HepG2 (cell line): ENCODE measurements at regions not wholly inside any gene's neighbourhood (a gene's known extent, or its start where the extent isn't known, plus 50 kb on each side); places are given as distances from the start of the nearest gene placed in this dataset.

Experiments used
- ATAC-seq: fragments of 200-7000 bp; cut with Tn5 transposase; 3 replicates; pipeline ENCODE4 v1.9.1; 2020; ENCODE audit warnings: mild to moderate bottlenecking, moderate library complexity
- BruUV-seq: library from RNA; stranded (reverse); fragments of 400-500 nt; replicated peaks from 2 replicates; lab custom pipeline; 2021; lab: Mats Ljungman, UMichigan
- CTCF ChIA-PET: fragments of 300-600 bp; formaldehyde crosslinking; extraction: SDS; loops from one replicate; lab custom pipeline; 2021; ENCODE audit warnings: low total read pairs, inconsistent platforms, low intra/inter-chr PET ratio; lab: Yijun Ruan, JAX
- POLR2A ChIA-PET: fragments of 350-600 bp; sonication (Branson Sonifier 250); formaldehyde crosslinking; loops from one replicate; lab custom pipeline; 2020; ENCODE audit warnings: antibody characterized with exemption, inconsistent platforms; lab: Yijun Ruan, JAX
- DNase-seq: peaks from one replicate; pipeline ENCODE4 v3.0.0-alpha.2; 2015; ENCODE audit warnings: low spot score
- FAIRE-seq: peaks from 3 replicates; lab custom pipeline; 2011; peaks lifted over from hg19 to GRCh38; lab: Jason Lieb, UNC
- H2AFZ ChIP-seq: one replicate; pipeline ENCODE4 v1.6.1; 2011; ENCODE audit warnings: low read length, inconsistent platforms
- H3K27ac ChIP-seq: fragments of 300-600 bp; 3 replicates; pipeline ENCODE4 v1.8.0; 2011; ENCODE audit warnings: mixed run types, mild to moderate bottlenecking, mixed read lengths, low read length, inconsistent platforms; ENCODE audit not compliant: insufficient read depth; ENCODE audit errors: extremely low read length
- H3K27me3 ChIP-seq, 2 experiments: fragments of 200-600 bp in 1 of 2; 2 replicates in 1 of 2; 3 replicates in 1 of 2; pipeline versions ENCODE4 v1.6.0 to v1.8.0; 2011; ENCODE audit warnings: low read length in 2 of 2, mild to moderate bottlenecking in 2 of 2, moderate library complexity in 2 of 2, inconsistent platforms in 1 of 2; ENCODE audit not compliant: insufficient read depth in 2 of 2, control insufficient read depth in 1 of 2
- H3K36me3 ChIP-seq, 2 experiments: fragments of 200-600 bp in 1 of 2; replicated peaks in 1 of 2; 2 replicates in 1 of 2; 3 replicates in 1 of 2; pipeline versions ENCODE4 v1.5.1 to v1.8.0; 2011; ENCODE audit warnings: low read length in 2 of 2, inconsistent platforms in 1 of 2; ENCODE audit not compliant: insufficient read depth in 2 of 2, control insufficient read depth in 1 of 2
- H3K4me1 ChIP-seq: 2 replicates; pipeline ENCODE4 v1.5.1; 2012; ENCODE audit warnings: low read length, inconsistent platforms; ENCODE audit not compliant: insufficient read depth
- H3K4me2 ChIP-seq: 2 replicates; pipeline ENCODE4 v1.6.0; 2011; ENCODE audit warnings: low read depth, low read length, inconsistent platforms
- H3K4me3 ChIP-seq, 3 experiments: fragments of 200-600 bp in 1 of 3; sonication (generic), shearing (Covaris generic) in 1 of 3; replicated peaks in 1 of 3; 2 replicates each; pipeline ENCODE4 v1.5.1; 2011 to 2016; ENCODE audit warnings: low read length in 3 of 3, inconsistent platforms in 2 of 3, low read depth in 2 of 3, mild to moderate bottlenecking in 2 of 3, control low read depth in 1 of 3, mixed read lengths in 1 of 3; ENCODE audit not compliant: insufficient read depth in 1 of 3
- H3K79me2 ChIP-seq: one replicate; pipeline ENCODE4 v1.6.1; 2011; ENCODE audit warnings: low read length, inconsistent platforms; ENCODE audit not compliant: insufficient read depth
- H3K9ac ChIP-seq: 2 replicates; pipeline ENCODE4 v1.6.0; 2011; ENCODE audit warnings: mild to moderate bottlenecking, low read depth, low read length, inconsistent platforms; ENCODE audit not compliant: insufficient read depth
- H3K9me3 ChIP-seq: 2 replicates; pipeline ENCODE4 v1.5.1; 2012; ENCODE audit warnings: mild to moderate bottlenecking, low read length
- H4K20me1 ChIP-seq: 2 replicates; pipeline ENCODE4 v1.6.0; 2011; ENCODE audit warnings: inconsistent platforms, mild to moderate bottlenecking, low read length, moderate library complexity; ENCODE audit not compliant: insufficient read depth
- AHR ChIP-seq: IDR thresholded peaks from 2 replicates; pipeline ENCODE4 v1.6.1; 2018; ENCODE audit warnings: missing genetic modification reagents, missing compliant biosample characterization
- GZF1 ChIP-seq: sonication (generic); formaldehyde crosslinking; IDR thresholded peaks from 2 replicates; pipeline ENCODE4 v1.5.1; 2020; ENCODE audit warnings: mild to moderate bottlenecking, missing genetic modification reagents
- HDAC2 ChIP-seq: sonication (generic); formaldehyde crosslinking; IDR thresholded peaks from 2 replicates; pipeline ENCODE4 v1.4.0; 2020; ENCODE audit warnings: missing genetic modification reagents
- MTA3 ChIP-seq: sonication (generic); formaldehyde crosslinking; IDR thresholded peaks from 2 replicates; pipeline ENCODE4 v1.4.0; 2020; ENCODE audit warnings: missing genetic modification reagents
- PHF20 ChIP-seq: sonication (generic); formaldehyde crosslinking; IDR thresholded peaks from 2 replicates; pipeline ENCODE4 v1.5.0; 2020; ENCODE audit warnings: mild to moderate bottlenecking, missing genetic modification reagents
- YEATS4 ChIP-seq: sonication (generic); formaldehyde crosslinking; IDR thresholded peaks from 2 replicates; pipeline ENCODE4 v1.4.0; 2020; ENCODE audit warnings: missing genetic modification reagents, borderline replicate concordance
- ZFAT ChIP-seq: sonication (generic); formaldehyde crosslinking; conservative IDR thresholded peaks from 2 replicates; pipeline ENCODE4 v1.8.1; 2023; ENCODE audit warnings: missing genetic modification reagents, inconsistent platforms
- ZKSCAN5 ChIP-seq: sonication (generic); formaldehyde crosslinking; IDR thresholded peaks from 2 replicates; pipeline ENCODE4 v1.5.1; 2020; ENCODE audit warnings: mild to moderate bottlenecking, missing genetic modification reagents
- ZMYM3 ChIP-seq: sonication (generic); formaldehyde crosslinking; IDR thresholded peaks from 2 replicates; pipeline ENCODE4 v1.5.1; 2020; ENCODE audit warnings: mild to moderate bottlenecking, missing genetic modification reagents
- ZNF138 ChIP-seq: sonication (generic); formaldehyde crosslinking; IDR thresholded peaks from 2 replicates; pipeline ENCODE4 v1.5.0; 2020; ENCODE audit warnings: mild to moderate bottlenecking, low read depth, missing genetic modification reagents
- ZNF317 ChIP-seq: sonication (generic); formaldehyde crosslinking; IDR thresholded peaks from 2 replicates; pipeline ENCODE4 v1.5.0; 2020; ENCODE audit warnings: mild to moderate bottlenecking, missing genetic modification reagents
- ZNF343 ChIP-seq: sonication (generic); formaldehyde crosslinking; IDR thresholded peaks from 2 replicates; pipeline ENCODE4 v1.4.0; 2020; ENCODE audit warnings: mild to moderate bottlenecking, missing genetic modification reagents
- ZNF468 ChIP-seq: sonication (generic); formaldehyde crosslinking; IDR thresholded peaks from 2 replicates; pipeline ENCODE4 v1.8.0; 2022; ENCODE audit warnings: mild to moderate bottlenecking, moderate library complexity, missing genetic modification reagents
- ZNF496 ChIP-seq: sonication (generic); formaldehyde crosslinking; IDR thresholded peaks from 2 replicates; pipeline ENCODE4 v1.8.1; 2023; ENCODE audit warnings: mild to moderate bottlenecking, moderate library complexity, missing genetic modification reagents; ENCODE audit not compliant: insufficient replicate concordance
- ZNF768 ChIP-seq: sonication (generic); formaldehyde crosslinking; IDR thresholded peaks from 2 replicates; pipeline ENCODE4 v1.4.0; 2020; ENCODE audit warnings: missing genetic modification reagents
- ZNF792 ChIP-seq: IDR thresholded peaks from 2 replicates; pipeline ENCODE4 v1.6.1; 2016
- WGBS: methylation state at CpG from one replicate; pipeline ENCODE4 v1.1.6; 2017; ENCODE audit warnings: low lambda C conversion rate; 5-methylcytosine and 5-hydroxymethylcytosine counted together
- in situ Hi-C: cut with HindIII; loops from 2 replicates; pipeline ENCODE4 v1.10.0; 2017; ENCODE audit warnings: low pct_unique_long_range_greater_than_20kb; ENCODE audit not compliant: extremely low pct_ligation_motif_present
- intact Hi-C: fragments of 100-400 bp; cut with micrococcal nuclease; formaldehyde crosslinking; loops from one replicate; pipeline ENCODE4 v1.10.0; 2022; ENCODE audit not compliant: unreplicated experiment
- TF ChIP-seq, protein P1 (sequence below): sonication (generic); formaldehyde crosslinking; IDR thresholded peaks from 2 replicates; pipeline ENCODE4 v1.4.0; 2020; ENCODE audit warnings: missing genetic modification reagents

DNA sequence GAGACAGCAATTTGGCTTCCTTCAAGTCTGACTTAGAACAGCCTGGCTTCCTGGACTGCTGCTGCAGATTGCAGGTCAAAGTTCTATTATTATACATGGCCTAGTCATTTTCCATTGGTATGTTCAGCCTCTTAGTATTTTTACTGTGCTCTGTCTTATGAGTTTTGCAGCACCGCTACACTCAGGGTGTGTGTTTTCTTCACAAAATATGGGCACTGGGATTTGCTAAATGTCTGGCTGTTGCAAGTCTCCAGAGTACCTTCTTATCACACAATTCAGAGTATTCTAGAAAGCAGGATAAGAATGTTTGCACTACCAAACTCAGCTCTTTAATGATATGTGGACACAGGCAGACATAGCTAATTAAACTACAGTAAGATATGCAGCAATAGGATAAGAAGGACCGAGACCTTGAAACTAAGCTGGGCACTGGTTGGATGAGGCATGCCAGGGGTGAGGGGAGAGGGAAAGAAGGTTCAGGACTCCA, 203.0 kb upstream of the PDZRN3 start:
- CTCF ChIA-PET, result no interaction called here
- Histone ChIP-seq H3K4me1 (no peaks in the 10 kb centered on the region), H2AFZ (no peak overlapping the region), H3K27me3 (no peaks in the 10 kb centered on the region), H3K4me3 (no peak overlapping the region), H3K4me2 (no peak overlapping the region), H3K27ac (no peak overlapping the region), H3K9ac (no peak overlapping the region), H3K79me2 (no peaks in the 10 kb centered on the region), H4K20me1 (no peaks in the 10 kb centered on the region), H3K36me3 (no peaks in the 10 kb centered on the region), H3K9me3 (no peaks in the 10 kb centered on the region; the same call in 1 of the 2 replicates)
- WGBS, result 38% methylated on average over 2 of the region's 2 CpGs
- no peak for FAIRE-seq
- POLR2A ChIA-PET, result no interaction called here
- DNase-seq, result no peak
- intact Hi-C loops, result no loop called here
- no TSS peak for BruUV-seq
- in situ Hi-C loops, result no loop called here
- ATAC-seq, result no peak
- TF ChIP-seq, protein P1, sequence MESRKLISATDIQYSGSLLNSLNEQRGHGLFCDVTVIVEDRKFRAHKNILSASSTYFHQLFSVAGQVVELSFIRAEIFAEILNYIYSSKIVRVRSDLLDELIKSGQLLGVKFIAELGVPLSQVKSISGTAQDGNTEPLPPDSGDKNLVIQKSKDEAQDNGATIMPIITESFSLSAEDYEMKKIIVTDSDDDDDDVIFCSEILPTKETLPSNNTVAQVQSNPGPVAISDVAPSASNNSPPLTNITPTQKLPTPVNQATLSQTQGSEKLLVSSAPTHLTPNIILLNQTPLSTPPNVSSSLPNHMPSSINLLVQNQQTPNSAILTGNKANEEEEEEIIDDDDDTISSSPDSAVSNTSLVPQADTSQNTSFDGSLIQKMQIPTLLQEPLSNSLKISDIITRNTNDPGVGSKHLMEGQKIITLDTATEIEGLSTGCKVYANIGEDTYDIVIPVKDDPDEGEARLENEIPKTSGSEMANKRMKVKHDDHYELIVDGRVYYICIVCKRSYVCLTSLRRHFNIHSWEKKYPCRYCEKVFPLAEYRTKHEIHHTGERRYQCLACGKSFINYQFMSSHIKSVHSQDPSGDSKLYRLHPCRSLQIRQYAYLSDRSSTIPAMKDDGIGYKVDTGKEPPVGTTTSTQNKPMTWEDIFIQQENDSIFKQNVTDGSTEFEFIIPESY (CRISPR knock-in tag), result no peak
- no peak for TF ChIP-seq ZNF468 (CRISPR knock-in tag)
- no peak for TF ChIP-seq HDAC2 (CRISPR knock-in tag)
- TF ChIP-seq ZNF496, result no peak
- no peak for TF ChIP-seq ZKSCAN5 (CRISPR knock-in tag)
- TF ChIP-seq ZMYM3 (CRISPR knock-in tag), result no peak
- TF ChIP-seq AHR (CRISPR knock-in tag), result no peak
- TF ChIP-seq ZNF768 (CRISPR knock-in tag), result no peak

DNA sequence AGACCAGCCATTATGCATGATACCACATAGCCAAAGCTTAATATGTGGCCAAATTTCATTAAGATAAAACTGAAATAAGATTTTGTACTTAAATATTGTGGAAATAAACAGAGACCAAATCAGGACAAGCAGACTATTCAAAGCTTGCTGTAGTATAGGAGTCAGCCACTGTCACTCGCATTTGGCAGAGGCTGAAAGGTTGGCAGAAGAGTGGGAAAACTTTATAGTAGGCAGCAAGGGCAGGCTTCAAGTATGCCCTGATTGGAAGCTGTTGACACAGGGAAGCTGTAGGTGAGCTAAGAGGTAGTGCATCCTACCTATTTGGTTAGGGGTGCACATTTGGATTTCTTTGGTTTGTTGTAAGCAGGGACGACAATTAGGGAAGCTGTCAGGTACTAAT, 202.5 kb upstream of the PDZRN3 start:
- Histone ChIP-seq H3K9me3 (peaks cover 5% of the 10 kb centered on the region; the same call in 1 of the 2 replicates), H2AFZ (no peak overlapping the region), H3K4me3 (no peak overlapping the region), H4K20me1 (no peaks in the 10 kb centered on the region), H3K79me2 (no peaks in the 10 kb centered on the region), H3K4me2 (no peak overlapping the region), H3K36me3 (no peaks in the 10 kb centered on the region), H3K4me1 (no peaks in the 10 kb centered on the region), H3K27ac (no peak overlapping the region), H3K9ac (no peak overlapping the region), H3K27me3 (no peaks in the 10 kb centered on the region)
- no TSS peak for BruUV-seq
- ATAC-seq (no peak), DNase-seq (no peak), FAIRE-seq (no peak)
- WGBS, result 52% methylated on average over 2 of the region's 2 CpGs
- ChIA-PET CTCF (no interaction called here), POLR2A (no interaction called here)
- intact Hi-C loops, result no loop called here
- TF ChIP-seq ZNF138 (CRISPR knock-in tag) (no peak), ZNF343 (CRISPR knock-in tag) (no peak), ZNF317 (CRISPR knock-in tag) (no peak), YEATS4 (CRISPR knock-in tag) (no peak), ZNF792 (CRISPR knock-in tag) (no peak), PHF20 (CRISPR knock-in tag) (no peak), ZFAT (CRISPR knock-in tag) (no peak), MTA3 (CRISPR knock-in tag) (no peak), GZF1 (CRISPR knock-in tag) (no peak)
- TF ChIP-seq, all 625 proteins: peak for 0
- in situ Hi-C loops, result no loop called here
